Kidney epithelial cell (primary cell): ENCODE measurements at regions not wholly inside any gene's neighbourhood (a gene's known extent, or its start where the extent isn't known, plus 50 kb on each side); places are given as distances from the start of the nearest gene placed in this dataset.

Experiments used
- DNase-seq: peaks from one replicate; pipeline ENCODE4 v3.0.0-alpha.2; 2010; ENCODE audit warnings: low read depth
- H3K27me3 ChIP-seq: 2 replicates; pipeline ENCODE4 v1.6.0; 2011; ENCODE audit warnings: low read length; ENCODE audit not compliant: control insufficient read depth, insufficient read depth
- H3K36me3 ChIP-seq: 2 replicates; pipeline ENCODE4 v1.5.1; 2011; ENCODE audit warnings: low read length; ENCODE audit not compliant: control insufficient read depth, insufficient read depth
- H3K4me3 ChIP-seq: 2 replicates; pipeline ENCODE4 v1.5.1; 2011; ENCODE audit warnings: low read depth, mild to moderate bottlenecking, control low read depth, low read length
- CTCF ChIP-seq: IDR thresholded peaks from 2 replicates; pipeline ENCODE4 v1.5.1; 2011; ENCODE audit warnings: mild to moderate bottlenecking, moderate library complexity, low read length, control low read depth, inconsistent platforms; ENCODE audit not compliant: insufficient read depth, poor library complexity, severe bottlenecking

- H3K4me3 ChIP-seq = no peak overlapping the region
- TF ChIP-seq CTCF = no peak
These were observed 185.6 kb downstream of the ALG10 start for GRCh38 chr12:34207858-34208257.

GRCh38 chr12:34208331-34209258 is 186.3 kb downstream of the ALG10 start:
- DNase-seq = no peak
- no peak for TF ChIP-seq CTCF
- Histone ChIP-seq H3K27me3 (no peaks in the 10 kb centered on the region), H3K36me3 (no peaks in the 10 kb centered on the region), H3K4me3 (no peak overlapping the region)

More at GRCh38 chr12:34207858-34208257, 185.6 kb downstream of the ALG10 start:
- H3K36me3 ChIP-seq = no peaks in the 10 kb centered on the region
- no peaks in the 10 kb centered on the region for H3K27me3 ChIP-seq
- no peak for DNase-seq

GRCh38 chr12:34209259-34209835 is 187.1 kb downstream of the ALG10 start:
- no peak for TF ChIP-seq CTCF
- Histone ChIP-seq H3K4me3 (no peak overlapping the region), H3K27me3 (no peaks in the 10 kb centered on the region), H3K36me3 (no peaks in the 10 kb centered on the region)
- DNase-seq = no peak

GRCh38 chr12:34210183-34210582 is 187.9 kb downstream of the ALG10 start:
- Histone ChIP-seq H3K4me3 (no peak overlapping the region), H3K27me3 (no peaks in the 10 kb centered on the region), H3K36me3 (no peaks in the 10 kb centered on the region)
- TF ChIP-seq CTCF = no peak
- no peak for DNase-seq

- TF ChIP-seq CTCF = no peak
- no peak overlapping the region for H3K4me3 ChIP-seq
- H3K27me3 ChIP-seq = no peaks in the 10 kb centered on the region
These were observed 188.6 kb downstream of the ALG10 start for GRCh38 chr12:34210689-34211530.

More at GRCh38 chr12:34210689-34211530, 188.6 kb downstream of the ALG10 start:
- DNase-seq = no peak
- no peaks in the 10 kb centered on the region for H3K36me3 ChIP-seq
